Brain microvascular endothelial cell (primary cell): ENCODE measurements at regions not wholly inside any gene's neighbourhood (a gene's known extent, or its start where the extent isn't known, plus 50 kb on each side); places are given as distances from the start of the nearest gene placed in this dataset.
A peak's percentile ranks its signal among the peaks of the same experiment; 100 is the strongest.

Experiments
- DNase-seq: peaks from one replicate; pipeline ENCODE4 v3.0.0-alpha.2; 2020
- H3K27ac ChIP-seq: fragments of 250-450 bp; sonication (Bioruptor Pico); 2 replicates; pipeline ENCODE4 v1.5.1; 2020; ENCODE audit warnings: mild to moderate bottlenecking, moderate library complexity
- H3K27me3 ChIP-seq: fragments of 250-450 bp; sonication (Bioruptor Pico); replicated peaks from 2 replicates; pipeline ENCODE4 v1.5.1; 2020; ENCODE audit warnings: mild to moderate bottlenecking
- H3K36me3 ChIP-seq: fragments of 250-450 bp; sonication (Bioruptor Pico); replicated peaks from 2 replicates; pipeline ENCODE4 v1.5.1; 2020; ENCODE audit warnings: mild to moderate bottlenecking
- H3K4me3 ChIP-seq: 2 replicates; pipeline ENCODE4 v1.5.1; 2011; ENCODE audit warnings: low read depth, mild to moderate bottlenecking, control low read depth, low read length, moderate library complexity
- CTCF ChIP-seq: IDR thresholded peaks from 2 replicates; pipeline ENCODE4 v1.5.1; 2011; ENCODE audit warnings: low read depth, mild to moderate bottlenecking, moderate library complexity, low read length, control low read depth, inconsistent platforms; ENCODE audit errors: missing control alignments
- in situ Hi-C: cut with HindIII; loops from 2 replicates; pipeline ENCODE4 v1.10.0; 2017; ENCODE audit warnings: low sequenced_read_pairs, low pct_ligation_motif_present

- peak; percentile 95 for DNase-seq
These were observed 103.5 kb downstream of the CD47 start for GRCh38 chr3:107987036-107987939.

GRCh38 chr3:107986505-107986904 is 104.3 kb downstream of the CD47 start:
- in situ Hi-C loops: no loop called here
- Histone ChIP-seq H3K27me3 (no peaks in the 10 kb centered on the region), H3K4me3 (no peak overlapping the region), H3K36me3 (no peaks in the 10 kb centered on the region), H3K27ac (peak overlapping the region; percentile 51)
- DNase-seq: no peak
- no peak for TF ChIP-seq CTCF

More at GRCh38 chr3:107987036-107987939, 103.5 kb downstream of the CD47 start:
- H3K36me3 ChIP-seq: no peaks in the 10 kb centered on the region
- no peak for TF ChIP-seq CTCF
- in situ Hi-C loops: no loop called here
- peak overlapping the region; percentile 51 for H3K27ac ChIP-seq
- H3K4me3 ChIP-seq: no peak overlapping the region
- H3K27me3 ChIP-seq: no peaks in the 10 kb centered on the region

GRCh38 chr3:107985496-107985895 is 105.3 kb downstream of the CD47 start:
- H3K27ac ChIP-seq: no peak overlapping the region
- no peak for DNase-seq
- H3K36me3 ChIP-seq: no peaks in the 10 kb centered on the region
- no peaks in the 10 kb centered on the region for H3K27me3 ChIP-seq
- no peak overlapping the region for H3K4me3 ChIP-seq
- no peak for TF ChIP-seq CTCF
- in situ Hi-C loops: no loop called here

- in situ Hi-C loops: no loop called here
- no peaks in the 10 kb centered on the region for H3K27me3 ChIP-seq
- TF ChIP-seq CTCF: peak; percentile 13
- H3K27ac ChIP-seq: no peak overlapping the region
- no peak for DNase-seq
- no peak overlapping the region for H3K4me3 ChIP-seq
- no peaks in the 10 kb centered on the region for H3K36me3 ChIP-seq
These were observed 107.6 kb downstream of the CD47 start for GRCh38 chr3:107983247-107983646.

GRCh38 chr3:107982165-107982564 is 108.7 kb downstream of the CD47 start:
- Histone ChIP-seq H3K36me3 (no peaks in the 10 kb centered on the region), H3K4me3 (no peak overlapping the region), H3K27me3 (no peaks in the 10 kb centered on the region), H3K27ac (no peak overlapping the region)
- DNase-seq: no peak
- in situ Hi-C loops: no loop called here
- TF ChIP-seq CTCF: no peak
